ENCODE measurements at regions not wholly inside any gene's neighbourhood (a gene's known extent, or its start where the extent isn't known, plus 50 kb on each side); places are given as distances from the start of the nearest gene placed in this dataset.

DNA sequence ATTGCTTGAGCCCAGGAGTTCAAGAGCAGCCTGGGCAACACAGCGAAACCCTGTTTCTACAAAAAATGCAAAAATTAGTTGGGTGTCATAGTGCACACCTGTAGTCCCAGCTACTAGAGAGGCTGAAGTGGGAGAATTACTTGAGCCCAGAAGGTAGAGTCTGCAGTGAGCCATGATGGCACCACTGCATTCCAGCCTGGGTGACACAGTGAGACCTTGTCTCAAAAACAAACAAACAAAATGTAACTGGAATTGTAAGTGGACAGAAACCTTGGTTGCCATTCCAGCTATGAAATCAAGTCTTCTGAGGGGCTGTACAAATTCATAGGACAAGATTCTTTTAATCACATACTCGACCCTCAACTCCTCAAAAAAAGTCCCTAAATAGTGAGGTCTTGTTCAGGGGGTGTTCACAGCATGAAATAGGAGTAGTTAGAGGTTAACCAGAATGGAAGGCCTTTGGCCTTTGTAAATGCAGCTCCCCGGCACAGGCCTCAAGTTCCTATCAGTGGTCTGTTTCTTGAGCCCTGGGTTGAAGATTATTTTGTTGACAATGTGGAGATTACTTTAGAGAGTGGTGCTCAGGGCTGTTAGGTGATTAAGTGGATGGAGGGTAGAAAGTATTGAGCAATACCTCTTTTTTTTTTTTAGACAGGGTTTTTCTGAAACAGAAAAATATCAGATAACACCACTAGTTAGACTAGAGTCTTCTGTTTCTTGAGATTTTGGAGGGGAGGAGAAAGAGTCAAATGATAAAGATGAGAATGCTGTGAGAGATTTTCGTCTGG, 138.7 kb upstream of the ZNF648 start:
- peaks cover 7% of the 10 kb centered on the region for H3K4me1 ChIP-seq (ENCODE audit: control insufficient read depth, extremely low read depth, insufficient read depth, low read length)
- H3K79me2 ChIP-seq (ENCODE audit: control insufficient read depth, insufficient read depth, low read length) = no peaks in the 10 kb centered on the region
- H3K4me2 ChIP-seq (ENCODE audit: control insufficient read depth, extremely low read depth, insufficient read depth, low read depth, low read length) = no peak overlapping the region
- TF ChIP-seq, protein P1, sequence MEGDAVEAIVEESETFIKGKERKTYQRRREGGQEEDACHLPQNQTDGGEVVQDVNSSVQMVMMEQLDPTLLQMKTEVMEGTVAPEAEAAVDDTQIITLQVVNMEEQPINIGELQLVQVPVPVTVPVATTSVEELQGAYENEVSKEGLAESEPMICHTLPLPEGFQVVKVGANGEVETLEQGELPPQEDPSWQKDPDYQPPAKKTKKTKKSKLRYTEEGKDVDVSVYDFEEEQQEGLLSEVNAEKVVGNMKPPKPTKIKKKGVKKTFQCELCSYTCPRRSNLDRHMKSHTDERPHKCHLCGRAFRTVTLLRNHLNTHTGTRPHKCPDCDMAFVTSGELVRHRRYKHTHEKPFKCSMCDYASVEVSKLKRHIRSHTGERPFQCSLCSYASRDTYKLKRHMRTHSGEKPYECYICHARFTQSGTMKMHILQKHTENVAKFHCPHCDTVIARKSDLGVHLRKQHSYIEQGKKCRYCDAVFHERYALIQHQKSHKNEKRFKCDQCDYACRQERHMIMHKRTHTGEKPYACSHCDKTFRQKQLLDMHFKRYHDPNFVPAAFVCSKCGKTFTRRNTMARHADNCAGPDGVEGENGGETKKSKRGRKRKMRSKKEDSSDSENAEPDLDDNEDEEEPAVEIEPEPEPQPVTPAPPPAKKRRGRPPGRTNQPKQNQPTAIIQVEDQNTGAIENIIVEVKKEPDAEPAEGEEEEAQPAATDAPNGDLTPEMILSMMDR (optimal IDR thresholded peaks at IDR 0.05 in 1 of 3, IDR thresholded peaks at IDR 0.05 in 1 of 3, conservative IDR thresholded peaks at IDR 0.05 in 1 of 3; ENCODE audit: extremely low read depth in 1 of 3, insufficient read depth in 2 of 3, low read length in 3 of 3) = no peak
- no peak for TF ChIP-seq EZH2 (IDR thresholded peaks at IDR 0.05; ENCODE audit: low read length)
- DNase-seq (ENCODE audit: low read depth, low spot score) = no peak
- no peaks in the 10 kb centered on the region for H3K36me3 ChIP-seq (ENCODE audit: control insufficient read depth in 2 of 2, extremely low read depth in 1 of 2, insufficient read depth in 2 of 2, low read length in 2 of 2)
- dilution Hi-C loops (cut with MboI; ENCODE audit: extremely low pct_ligation_motif_present, low sequenced_read_pairs) = no loop called here
- no peak for FAIRE-seq
- H4K20me1 ChIP-seq (ENCODE audit: control insufficient read depth, extremely low read depth, insufficient read depth, low read length) = no peaks in the 10 kb centered on the region
- no peaks in the 10 kb centered on the region for H3K9me3 ChIP-seq (ENCODE audit: control insufficient read depth, low read depth, low read length)
- no peak overlapping the region for H2AFZ ChIP-seq (ENCODE audit: control insufficient read depth, low read length)
- H3K9ac ChIP-seq (ENCODE audit: control insufficient read depth, extremely low read depth, insufficient read depth, low read length) = no peak overlapping the region
- no peaks in the 10 kb centered on the region for H3K27me3 ChIP-seq (ENCODE audit: control insufficient read depth, extremely low read depth, insufficient read depth, low read length)
- H3K9me1 ChIP-seq (ENCODE audit: control insufficient read depth, extremely low read depth, insufficient read depth, low read length) = no peaks in the 10 kb centered on the region
- H3K4me3 ChIP-seq (ENCODE audit: control insufficient read depth in 2 of 3, extremely low read depth in 1 of 3, insufficient read depth in 2 of 3, low read depth in 1 of 3, low read length in 3 of 3) = no peak overlapping the region
- H3K27ac ChIP-seq (ENCODE audit: control insufficient read depth, insufficient read depth, low read length) = no peak overlapping the region

DNA sequence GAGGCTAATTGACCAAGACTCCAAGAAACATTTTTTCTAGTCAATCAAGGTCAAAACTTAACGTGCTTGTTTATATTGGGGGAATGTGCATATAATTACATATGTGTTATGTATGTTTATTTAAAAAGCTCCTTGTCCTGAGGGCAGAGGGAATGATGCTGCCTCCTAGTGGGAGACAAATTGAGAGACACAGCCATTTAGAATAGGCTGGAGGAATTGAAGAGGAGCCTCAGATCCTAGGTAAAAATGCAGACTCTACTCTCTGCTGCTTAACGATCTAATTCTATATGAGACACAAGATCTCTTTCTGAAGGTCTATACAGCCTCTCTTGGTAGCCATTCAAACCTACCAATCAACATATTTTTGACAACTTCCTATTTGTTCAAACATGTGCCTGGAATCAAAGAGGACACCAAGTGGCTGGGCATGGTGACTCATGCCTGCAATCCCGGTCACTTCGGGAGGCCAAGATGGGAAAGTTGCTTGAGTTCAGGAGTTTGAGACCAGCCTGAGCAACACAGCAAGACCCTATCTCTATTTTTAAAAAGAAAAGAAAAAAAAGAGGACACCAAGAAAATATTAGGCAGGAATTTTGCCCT, 136.6 kb upstream of the ZNF648 start:
- H3K4me2 ChIP-seq (ENCODE audit: control insufficient read depth, extremely low read depth, insufficient read depth, low read depth, low read length) = no peak overlapping the region
- FAIRE-seq = peak; percentile 29
- H3K27ac ChIP-seq (ENCODE audit: control insufficient read depth, insufficient read depth, low read length) = no peak overlapping the region
- H3K9ac ChIP-seq (ENCODE audit: control insufficient read depth, extremely low read depth, insufficient read depth, low read length) = no peak overlapping the region
- H3K36me3 ChIP-seq (ENCODE audit: control insufficient read depth in 2 of 2, extremely low read depth in 1 of 2, insufficient read depth in 2 of 2, low read length in 2 of 2) = no peaks in the 10 kb centered on the region
- H3K27me3 ChIP-seq (ENCODE audit: control insufficient read depth, extremely low read depth, insufficient read depth, low read length) = no peaks in the 10 kb centered on the region
- H3K79me2 ChIP-seq (ENCODE audit: control insufficient read depth, insufficient read depth, low read length) = no peaks in the 10 kb centered on the region
- no peak overlapping the region for H2AFZ ChIP-seq (ENCODE audit: control insufficient read depth, low read length)
- no peak overlapping the region for H3K4me3 ChIP-seq (ENCODE audit: control insufficient read depth in 2 of 3, extremely low read depth in 1 of 3, insufficient read depth in 2 of 3, low read depth in 1 of 3, low read length in 3 of 3)
- H3K4me1 ChIP-seq (ENCODE audit: control insufficient read depth, extremely low read depth, insufficient read depth, low read length) = peaks cover 7% of the 10 kb centered on the region
- dilution Hi-C loops (cut with MboI; ENCODE audit: extremely low pct_ligation_motif_present, low sequenced_read_pairs) = no loop called here
- H4K20me1 ChIP-seq (ENCODE audit: control insufficient read depth, extremely low read depth, insufficient read depth, low read length) = no peaks in the 10 kb centered on the region
- H3K9me1 ChIP-seq (ENCODE audit: control insufficient read depth, extremely low read depth, insufficient read depth, low read length) = no peaks in the 10 kb centered on the region
- no peak for TF ChIP-seq EZH2 (IDR thresholded peaks at IDR 0.05; ENCODE audit: low read length)
- TF ChIP-seq, protein P1 (optimal IDR thresholded peaks at IDR 0.05 in 1 of 3, IDR thresholded peaks at IDR 0.05 in 1 of 3, conservative IDR thresholded peaks at IDR 0.05 in 1 of 3; ENCODE audit: extremely low read depth in 1 of 3, insufficient read depth in 2 of 3, low read length in 3 of 3) = peak; percentile 45 to 57 (median 49)
- H3K9me3 ChIP-seq (ENCODE audit: control insufficient read depth, low read depth, low read length) = no peaks in the 10 kb centered on the region
- no peak for DNase-seq (ENCODE audit: low read depth, low spot score)

Measured in keratinocyte (primary cell).